GM18861 (cell line): ENCODE measurements at regions not wholly inside any gene's neighbourhood (a gene's known extent, or its start where the extent isn't known, plus 50 kb on each side); places are given as distances from the start of the nearest gene placed in this dataset.

ENCODE experiments used
- ATAC-seq: cut with Tn5 transposase; IDR thresholded peaks from one replicate; pipeline ENCODE4 v1.9.1; 2021; ENCODE audit not compliant: unreplicated experiment

GRCh38 chr18:67047334-67047733 is 443.4 kb upstream of the CDH19 start:
- no peak for ATAC-seq

GRCh38 chr18:67043276-67043675 is 439.4 kb upstream of the CDH19 start:
- no peak for ATAC-seq

GRCh38 chr18:67041334-67041733 is 437.4 kb upstream of the CDH19 start:
- no peak for ATAC-seq

- ATAC-seq, result no peak
Observed at GRCh38 chr18:67035026-67035425, 431.1 kb upstream of the CDH19 start.

- no peak for ATAC-seq
Observed at GRCh38 chr18:67023059-67023458, 419.2 kb upstream of the CDH19 start.

GRCh38 chr18:67010919-67011318 is 407.0 kb upstream of the CDH19 start:
- ATAC-seq, result no peak

- ATAC-seq, result no peak
Observed at GRCh38 chr18:67007999-67008398, 404.1 kb upstream of the CDH19 start.

- no peak for ATAC-seq
Observed at GRCh38 chr18:67007085-67007484, 403.2 kb upstream of the CDH19 start.

- ATAC-seq, result no peak
Observed at GRCh38 chr18:67001052-67001451, 397.2 kb upstream of the CDH19 start.

GRCh38 chr18:66999003-66999402 is 395.1 kb upstream of the CDH19 start:
- ATAC-seq, result no peak

GRCh38 chr18:66995270-66995669 is 391.4 kb upstream of the CDH19 start:
- ATAC-seq, result no peak

- no peak for ATAC-seq
Observed at GRCh38 chr18:66994790-66995189, 390.9 kb upstream of the CDH19 start.

GRCh38 chr18:66993492-66993891 is 389.6 kb upstream of the CDH19 start:
- no peak for ATAC-seq

GRCh38 chr18:66990909-66991308 is 387.0 kb upstream of the CDH19 start:
- no peak for ATAC-seq

GRCh38 chr18:66979009-66979408 is 375.1 kb upstream of the CDH19 start:
- no peak for ATAC-seq

GRCh38 chr18:66972681-66973080 is 368.8 kb upstream of the CDH19 start:
- ATAC-seq, result no peak

GRCh38 chr18:66971960-66972359 is 368.1 kb upstream of the CDH19 start:
- ATAC-seq, result no peak

- ATAC-seq, result no peak
Observed at GRCh38 chr18:66966171-66966570, 362.3 kb upstream of the CDH19 start.

GRCh38 chr18:66958309-66958708 is 354.4 kb upstream of the CDH19 start:
- ATAC-seq, result no peak

GRCh38 chr18:66951750-66952149 is 347.9 kb upstream of the CDH19 start:
- ATAC-seq, result no peak

GRCh38 chr18:66949419-66949818 is 345.5 kb upstream of the CDH19 start:
- no peak for ATAC-seq

GRCh38 chr18:66937546-66937945 is 333.7 kb upstream of the CDH19 start:
- ATAC-seq, result no peak

GRCh38 chr18:66931010-66931409 is 327.1 kb upstream of the CDH19 start:
- no peak for ATAC-seq

- ATAC-seq, result no peak
Observed at GRCh38 chr18:66916834-66917233, 312.9 kb upstream of the CDH19 start.
